ENCODE measurements at regions not wholly inside any gene's neighbourhood (a gene's known extent, or its start where the extent isn't known, plus 50 kb on each side); places are given as distances from the start of the nearest gene placed in this dataset.

DNA sequence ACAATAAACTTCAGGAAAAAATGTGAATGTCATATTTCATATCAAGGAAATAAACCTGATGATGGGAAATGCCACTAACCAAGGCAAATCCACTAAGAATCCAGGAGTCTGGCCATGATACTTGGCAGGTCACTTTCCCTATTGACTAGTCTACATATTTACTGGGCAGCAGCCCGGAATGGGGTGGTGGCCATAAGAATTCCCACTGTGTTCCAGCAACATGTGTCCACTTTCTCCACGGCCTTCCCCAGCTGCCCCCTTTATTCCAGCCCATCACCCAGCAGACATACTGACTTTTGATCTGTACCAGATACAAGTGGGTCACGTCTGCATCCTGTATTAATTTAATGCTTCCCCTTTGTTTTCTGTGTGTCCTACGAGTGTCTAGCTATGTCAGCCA, 234.5 kb upstream of the PRDM1 start:
- H3K4me1 ChIP-seq (ENCODE audit: insufficient read depth, low read length): peaks cover 8% of the 10 kb centered on the region
- H3K36me3 ChIP-seq (ENCODE audit: insufficient read depth, low read length): no peaks in the 10 kb centered on the region
- H3K4me3 ChIP-seq (ENCODE audit: low read length): no peak overlapping the region
- peaks cover 3% of the 10 kb centered on the region for H3K27me3 ChIP-seq (ENCODE audit: insufficient read depth, low read length)
- H3K9me3 ChIP-seq (ENCODE audit: low read length): no peaks in the 10 kb centered on the region
- no peak overlapping the region for H2AFZ ChIP-seq (ENCODE audit: low read depth, low read length)

DNA sequence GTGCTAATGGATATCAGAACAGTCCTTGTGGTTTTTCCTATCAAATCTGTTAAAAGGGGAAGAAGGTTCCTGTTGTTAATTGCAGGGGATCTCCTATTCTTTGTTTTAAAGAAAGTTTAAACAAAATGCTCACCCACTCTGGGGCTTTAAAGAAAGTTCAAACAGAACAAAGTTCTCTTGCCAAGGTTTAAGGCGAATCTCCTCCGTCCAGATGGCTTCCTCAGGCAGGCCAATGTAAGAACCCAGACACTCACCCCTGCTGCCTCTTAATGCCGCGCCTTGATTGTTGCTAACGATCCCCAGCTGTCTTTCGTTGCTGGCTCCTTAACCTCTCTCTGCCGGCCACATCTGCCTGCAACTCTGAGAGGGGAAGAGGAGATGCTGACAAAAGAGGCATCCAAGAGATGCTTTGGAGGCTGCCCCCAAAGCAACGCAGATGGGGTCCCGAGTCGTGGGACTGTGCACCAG, 235.0 kb upstream of the PRDM1 start:
- Histone ChIP-seq H3K4me3 (ENCODE audit: low read length) (no peak overlapping the region), H2AFZ (ENCODE audit: low read depth, low read length) (no peak overlapping the region), H3K27me3 (ENCODE audit: insufficient read depth, low read length) (peaks cover 3% of the 10 kb centered on the region), H3K9me3 (ENCODE audit: low read length) (no peaks in the 10 kb centered on the region), H3K36me3 (ENCODE audit: insufficient read depth, low read length) (no peaks in the 10 kb centered on the region), H3K4me1 (ENCODE audit: insufficient read depth, low read length) (peaks cover 8% of the 10 kb centered on the region)

DNA sequence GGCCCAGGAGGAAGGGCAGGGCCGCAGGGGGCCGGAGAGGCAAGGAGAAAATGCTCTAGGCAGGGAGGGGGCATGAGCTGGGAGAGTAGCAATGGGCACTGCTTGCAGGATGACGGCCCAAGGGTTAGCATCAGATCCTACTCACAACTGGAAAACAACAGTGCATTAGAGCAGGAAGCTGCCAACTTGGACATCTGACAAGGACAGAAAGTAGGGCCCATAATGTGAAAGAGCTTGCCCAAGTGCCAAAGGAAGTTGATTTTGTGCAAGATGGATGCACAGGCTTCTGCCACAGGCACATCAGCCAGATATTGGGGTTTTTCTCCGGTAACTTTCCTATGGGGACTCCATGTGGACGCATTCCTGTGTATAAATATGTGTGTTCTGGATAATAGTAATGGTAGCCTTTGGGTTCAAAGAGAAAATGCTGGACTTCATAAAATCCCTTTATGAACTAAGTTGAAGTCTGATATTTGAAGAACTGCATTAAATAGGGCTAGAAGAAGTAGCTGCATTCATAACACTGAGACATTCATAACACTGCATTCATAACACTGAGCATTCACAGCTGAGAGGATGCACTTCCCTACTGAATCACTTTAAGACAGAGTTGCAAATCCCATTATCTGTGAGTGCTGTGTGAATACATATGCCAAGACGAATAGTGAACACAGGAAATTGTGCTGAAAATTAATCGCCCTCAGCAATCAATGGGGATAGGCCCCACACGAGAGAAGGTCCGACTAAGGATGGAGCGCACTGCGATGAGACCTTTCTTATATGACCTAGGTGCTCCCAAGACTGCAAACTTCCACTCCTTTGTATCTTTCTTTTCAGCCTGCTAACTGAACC, 235.6 kb upstream of the PRDM1 start:
- Histone ChIP-seq H3K4me1 (ENCODE audit: insufficient read depth, low read length) (peaks cover 8% of the 10 kb centered on the region), H3K9me3 (ENCODE audit: low read length) (no peaks in the 10 kb centered on the region), H3K4me3 (ENCODE audit: low read length) (no peak overlapping the region), H3K27me3 (ENCODE audit: insufficient read depth, low read length) (peaks cover 3% of the 10 kb centered on the region), H3K36me3 (ENCODE audit: insufficient read depth, low read length) (no peaks in the 10 kb centered on the region), H2AFZ (ENCODE audit: low read depth, low read length) (no peak overlapping the region)

DNA sequence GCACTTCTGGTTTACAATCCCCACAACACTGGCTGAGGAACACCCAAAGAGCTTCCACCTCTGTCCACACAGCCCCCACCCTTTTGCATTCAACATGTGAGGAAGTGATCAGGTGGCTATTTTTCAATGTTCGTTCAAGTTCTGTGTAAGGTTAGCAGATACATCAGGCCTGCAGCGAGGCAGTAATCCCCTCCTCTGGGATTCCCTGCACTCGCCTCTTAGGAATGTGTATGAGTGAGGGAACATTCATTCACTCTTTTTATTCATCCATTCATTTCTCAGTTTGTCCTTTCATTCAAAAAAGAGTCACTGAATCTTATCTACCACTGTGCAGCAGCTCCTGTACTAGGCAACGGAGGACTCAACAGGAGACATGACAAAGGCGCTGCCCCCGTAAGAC, 236.4 kb upstream of the PRDM1 start:
- H3K27me3 ChIP-seq (ENCODE audit: insufficient read depth, low read length): peaks cover 3% of the 10 kb centered on the region
- no peak overlapping the region for H2AFZ ChIP-seq (ENCODE audit: low read depth, low read length)
- no peaks in the 10 kb centered on the region for H3K36me3 ChIP-seq (ENCODE audit: insufficient read depth, low read length)
- H3K4me3 ChIP-seq (ENCODE audit: low read length): no peak overlapping the region
- no peaks in the 10 kb centered on the region for H3K9me3 ChIP-seq (ENCODE audit: low read length)
- peaks cover 8% of the 10 kb centered on the region for H3K4me1 ChIP-seq (ENCODE audit: insufficient read depth, low read length)

DNA sequence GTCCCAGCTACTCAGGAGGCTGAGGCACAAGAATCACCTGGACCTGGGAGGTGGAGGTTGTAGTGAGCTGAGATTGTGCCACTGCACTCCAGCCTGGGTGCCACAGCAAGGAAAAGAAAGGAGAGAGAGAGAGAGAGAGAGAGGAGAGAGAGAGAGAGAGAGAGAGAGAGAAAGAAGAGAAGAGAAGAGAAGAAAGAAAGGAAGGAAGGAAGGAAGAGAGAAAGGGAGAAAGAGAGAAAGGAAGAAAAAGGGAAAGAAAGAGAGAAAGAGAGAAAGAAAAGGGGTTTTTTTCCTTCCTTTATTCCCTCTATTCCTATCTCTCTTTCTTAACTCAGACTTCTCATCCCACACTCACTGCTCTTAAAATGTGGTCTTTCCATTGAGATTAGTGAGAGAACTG, 238.7 kb upstream of the PRDM1 start:
- Histone ChIP-seq H3K9me3 (ENCODE audit: low read length) (no peaks in the 10 kb centered on the region), H3K36me3 (ENCODE audit: insufficient read depth, low read length) (no peaks in the 10 kb centered on the region), H3K4me3 (ENCODE audit: low read length) (no peak overlapping the region), H3K4me1 (ENCODE audit: insufficient read depth, low read length) (peaks cover 8% of the 10 kb centered on the region), H2AFZ (ENCODE audit: low read depth, low read length) (no peak overlapping the region), H3K27me3 (ENCODE audit: insufficient read depth, low read length) (peaks cover 3% of the 10 kb centered on the region)

DNA sequence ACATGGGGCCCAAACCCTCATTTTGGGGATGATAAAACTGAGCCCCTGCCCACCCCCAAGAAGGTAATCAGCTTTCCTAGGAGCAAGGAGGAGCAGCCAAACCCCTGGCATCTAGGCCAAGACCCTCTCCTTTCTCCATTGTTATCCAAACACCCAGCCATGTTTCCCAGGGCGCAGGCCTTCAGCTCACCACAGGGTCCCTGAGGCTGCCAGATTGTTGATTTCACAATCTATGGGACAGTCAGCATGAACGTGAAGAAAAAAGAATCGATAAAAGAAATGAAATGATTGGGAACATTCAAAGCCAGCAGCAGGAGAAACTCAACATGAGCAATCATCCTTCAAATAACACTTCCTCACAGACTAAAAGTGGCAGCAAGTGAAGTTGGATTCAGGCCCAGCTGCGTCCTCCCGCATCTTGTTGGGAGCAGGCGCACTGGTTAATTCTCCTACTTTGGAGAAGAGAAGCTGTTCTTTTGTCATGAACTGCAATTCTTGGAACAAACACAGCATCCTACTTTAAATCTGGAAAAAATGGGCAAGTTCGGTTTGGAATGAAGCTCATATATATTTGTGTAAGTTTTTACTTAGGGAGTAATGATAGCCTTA, 241.8 kb upstream of the PRDM1 start:
- Histone ChIP-seq H3K4me3 (ENCODE audit: low read length) (no peak overlapping the region), H2AFZ (ENCODE audit: low read depth, low read length) (no peak overlapping the region), H3K36me3 (ENCODE audit: insufficient read depth, low read length) (no peaks in the 10 kb centered on the region), H3K4me1 (ENCODE audit: insufficient read depth, low read length) (no peaks in the 10 kb centered on the region), H3K9me3 (ENCODE audit: low read length) (no peaks in the 10 kb centered on the region), H3K27me3 (ENCODE audit: insufficient read depth, low read length) (no peaks in the 10 kb centered on the region)

DNA sequence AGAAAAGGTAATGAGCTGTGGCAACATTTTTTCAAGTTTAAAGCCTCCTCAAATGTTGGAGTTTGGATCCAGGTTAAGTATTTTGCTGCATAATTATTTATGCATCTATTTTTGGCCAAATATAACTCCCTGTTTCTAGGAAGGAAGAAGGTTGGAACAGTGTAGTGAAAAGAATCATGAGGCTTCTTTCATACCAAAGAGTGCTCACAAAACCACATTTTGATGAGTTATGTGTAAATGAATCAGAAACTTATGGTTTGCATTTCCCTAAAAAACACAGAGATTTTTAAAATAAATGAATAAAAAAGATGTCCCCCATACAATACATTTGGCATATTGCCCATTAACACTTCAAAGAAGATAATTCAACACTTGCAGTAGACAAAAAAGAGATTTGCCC, 246.9 kb upstream of the PRDM1 start:
- no peak overlapping the region for H2AFZ ChIP-seq (ENCODE audit: low read depth, low read length)
- no peaks in the 10 kb centered on the region for H3K36me3 ChIP-seq (ENCODE audit: insufficient read depth, low read length)
- no peaks in the 10 kb centered on the region for H3K27me3 ChIP-seq (ENCODE audit: insufficient read depth, low read length)
- H3K9me3 ChIP-seq (ENCODE audit: low read length): no peaks in the 10 kb centered on the region
- no peaks in the 10 kb centered on the region for H3K4me1 ChIP-seq (ENCODE audit: insufficient read depth, low read length)
- H3K4me3 ChIP-seq (ENCODE audit: low read length): no peak overlapping the region

DNA sequence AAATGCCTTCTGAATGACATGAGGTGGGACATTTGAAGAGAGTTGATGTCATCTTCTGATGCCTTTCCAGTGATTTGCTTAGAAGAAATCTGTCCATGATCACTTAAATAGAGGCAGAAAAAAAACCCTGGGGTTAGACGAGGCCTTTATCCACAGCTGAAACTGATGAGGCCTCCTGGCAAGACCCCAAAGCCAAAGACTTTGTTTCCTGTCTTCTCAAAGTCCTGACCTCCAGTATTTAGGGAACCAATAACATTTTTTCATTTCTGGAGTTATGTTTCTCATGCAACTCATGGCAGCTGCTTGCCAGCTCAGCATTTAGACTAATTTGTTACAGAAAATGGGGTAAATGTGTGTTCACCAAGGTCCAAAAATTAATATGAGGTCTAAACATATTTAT, 248.0 kb upstream of the PRDM1 start:
- H3K9me3 ChIP-seq (ENCODE audit: low read length): no peaks in the 10 kb centered on the region
- H3K4me3 ChIP-seq (ENCODE audit: low read length): no peak overlapping the region

DNA sequence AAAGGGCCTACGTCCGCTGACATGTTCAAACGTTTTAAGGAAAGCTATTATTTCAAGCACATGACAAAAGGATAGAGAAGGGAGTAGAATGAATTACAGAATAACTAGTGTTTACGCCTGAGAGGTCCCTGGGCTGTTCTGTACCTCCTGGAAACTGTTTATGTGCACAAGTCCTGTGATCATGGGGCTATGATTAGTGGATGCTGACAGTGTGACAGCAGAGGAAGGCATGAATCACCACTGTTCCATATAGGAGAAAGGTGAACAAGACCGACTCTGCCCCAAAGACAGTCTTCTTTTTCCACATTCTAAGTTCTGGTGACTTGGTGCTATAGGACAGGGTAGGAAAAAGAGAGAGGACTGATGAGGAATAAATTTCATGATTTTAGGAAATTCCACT, 249.2 kb upstream of the PRDM1 start:
- Histone ChIP-seq H2AFZ (ENCODE audit: low read depth, low read length) (no peak overlapping the region), H3K4me3 (ENCODE audit: low read length) (no peak overlapping the region), H3K36me3 (ENCODE audit: insufficient read depth, low read length) (no peaks in the 10 kb centered on the region), H3K9me3 (ENCODE audit: low read length) (no peaks in the 10 kb centered on the region), H3K4me1 (ENCODE audit: insufficient read depth, low read length) (no peaks in the 10 kb centered on the region), H3K27me3 (ENCODE audit: insufficient read depth, low read length) (no peaks in the 10 kb centered on the region)

More for the DNA sequence above, 248.0 kb upstream of the PRDM1 start:
- no peaks in the 10 kb centered on the region for H3K36me3 ChIP-seq (ENCODE audit: insufficient read depth, low read length)
- H3K27me3 ChIP-seq (ENCODE audit: insufficient read depth, low read length): no peaks in the 10 kb centered on the region
- no peaks in the 10 kb centered on the region for H3K4me1 ChIP-seq (ENCODE audit: insufficient read depth, low read length)
- no peak overlapping the region for H2AFZ ChIP-seq (ENCODE audit: low read depth, low read length)

DNA sequence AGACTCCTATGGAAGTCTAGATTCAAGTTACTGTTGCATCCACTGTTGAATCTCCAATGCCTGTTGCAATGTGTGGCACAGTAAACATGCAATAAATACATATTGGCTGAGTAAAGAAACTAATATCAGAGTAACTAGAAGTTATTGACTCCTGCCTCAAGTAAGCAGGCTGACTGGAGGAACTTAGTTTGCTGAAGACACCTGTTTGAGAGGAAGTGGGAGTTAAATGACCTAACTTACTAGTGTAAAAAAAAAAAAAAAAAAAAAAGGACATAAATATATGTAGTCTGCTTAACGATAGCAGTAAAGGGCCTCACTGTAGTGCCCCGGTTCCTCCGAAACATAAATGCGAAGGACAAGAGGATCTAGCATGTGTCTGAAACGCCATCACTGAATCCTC, 249.8 kb upstream of the PRDM1 start:
- no peaks in the 10 kb centered on the region for H3K9me3 ChIP-seq (ENCODE audit: low read length)
- H3K27me3 ChIP-seq (ENCODE audit: insufficient read depth, low read length): no peaks in the 10 kb centered on the region
- no peaks in the 10 kb centered on the region for H3K36me3 ChIP-seq (ENCODE audit: insufficient read depth, low read length)
- no peak overlapping the region for H2AFZ ChIP-seq (ENCODE audit: low read depth, low read length)
- no peaks in the 10 kb centered on the region for H3K4me1 ChIP-seq (ENCODE audit: insufficient read depth, low read length)
- H3K4me3 ChIP-seq (ENCODE audit: low read length): no peak overlapping the region

DNA sequence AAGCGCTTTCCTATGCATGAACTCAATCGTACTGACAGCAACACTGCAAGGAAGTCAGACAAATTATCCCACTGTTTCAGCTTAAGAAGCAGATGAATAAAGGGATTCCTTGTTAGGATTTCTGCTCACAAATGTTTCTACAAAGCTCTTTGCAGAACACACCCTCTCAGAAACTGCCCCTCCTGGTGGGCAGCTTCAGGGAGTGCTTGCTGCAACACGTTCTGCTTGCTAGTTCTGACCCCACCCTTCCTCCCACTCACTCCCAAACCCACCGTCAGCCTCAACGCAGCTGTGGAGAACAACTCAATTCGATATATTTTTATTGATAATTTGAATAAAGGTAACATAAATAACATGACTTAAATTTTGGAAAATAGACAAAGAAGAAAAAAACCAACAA, 250.8 kb upstream of the PRDM1 start:
- no peaks in the 10 kb centered on the region for H3K4me1 ChIP-seq (ENCODE audit: insufficient read depth, low read length)
- no peak overlapping the region for H3K4me3 ChIP-seq (ENCODE audit: low read length)
- no peak overlapping the region for H2AFZ ChIP-seq (ENCODE audit: low read depth, low read length)
- no peaks in the 10 kb centered on the region for H3K9me3 ChIP-seq (ENCODE audit: low read length)
- no peaks in the 10 kb centered on the region for H3K36me3 ChIP-seq (ENCODE audit: insufficient read depth, low read length)
- H3K27me3 ChIP-seq (ENCODE audit: insufficient read depth, low read length): no peaks in the 10 kb centered on the region

DNA sequence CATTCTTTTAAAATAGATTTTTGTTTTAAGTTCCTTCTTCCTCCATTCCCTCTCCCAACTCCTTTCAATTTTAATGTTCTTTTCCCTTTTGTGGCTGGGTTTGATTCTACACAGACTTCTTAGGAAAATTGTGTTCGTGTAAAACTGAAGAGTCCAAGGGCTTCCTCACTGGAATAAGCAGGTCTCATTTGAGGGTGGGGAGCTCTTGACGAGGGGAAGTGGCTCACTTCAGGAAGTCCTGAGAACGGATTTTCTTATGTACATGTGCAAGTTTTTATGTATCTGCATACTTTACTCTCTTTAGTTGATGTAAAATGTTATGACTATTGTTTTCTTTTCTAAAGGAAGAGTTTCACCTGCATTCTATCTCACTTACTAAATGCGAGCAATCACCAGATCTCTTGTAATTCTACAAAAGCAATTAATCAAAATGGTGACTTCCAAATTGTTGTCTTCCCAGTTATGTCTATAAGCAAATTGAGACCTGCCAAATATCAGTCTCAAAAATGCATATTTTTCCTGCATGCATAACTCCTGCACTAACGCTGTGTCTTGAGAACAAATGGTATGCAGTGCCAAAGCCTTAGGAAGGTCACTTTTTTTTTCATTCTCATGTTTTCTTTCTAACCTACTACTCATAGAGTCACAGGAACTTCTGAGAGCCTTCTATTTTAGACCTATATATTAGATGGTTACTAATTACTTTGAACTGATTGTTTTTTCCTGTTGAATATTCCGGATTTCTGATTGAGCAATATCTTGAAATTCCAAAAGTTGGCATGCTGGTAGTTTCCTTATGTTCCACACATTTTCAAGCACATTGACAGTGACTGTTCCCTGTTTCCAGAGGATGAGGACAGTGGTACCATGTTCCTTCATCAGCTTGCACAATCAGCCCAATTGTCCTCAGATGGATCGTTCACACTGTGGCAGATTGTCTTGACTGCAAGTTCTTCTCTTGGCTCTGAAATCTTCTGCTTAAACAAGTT, 251.9 kb upstream of the PRDM1 start:
- Histone ChIP-seq H3K9me3 (ENCODE audit: low read length) (no peaks in the 10 kb centered on the region), H3K27me3 (ENCODE audit: insufficient read depth, low read length) (no peaks in the 10 kb centered on the region), H3K4me1 (ENCODE audit: insufficient read depth, low read length) (no peaks in the 10 kb centered on the region), H3K4me3 (ENCODE audit: low read length) (no peak overlapping the region), H2AFZ (ENCODE audit: low read depth, low read length) (no peak overlapping the region), H3K36me3 (ENCODE audit: insufficient read depth, low read length) (no peaks in the 10 kb centered on the region)

DNA sequence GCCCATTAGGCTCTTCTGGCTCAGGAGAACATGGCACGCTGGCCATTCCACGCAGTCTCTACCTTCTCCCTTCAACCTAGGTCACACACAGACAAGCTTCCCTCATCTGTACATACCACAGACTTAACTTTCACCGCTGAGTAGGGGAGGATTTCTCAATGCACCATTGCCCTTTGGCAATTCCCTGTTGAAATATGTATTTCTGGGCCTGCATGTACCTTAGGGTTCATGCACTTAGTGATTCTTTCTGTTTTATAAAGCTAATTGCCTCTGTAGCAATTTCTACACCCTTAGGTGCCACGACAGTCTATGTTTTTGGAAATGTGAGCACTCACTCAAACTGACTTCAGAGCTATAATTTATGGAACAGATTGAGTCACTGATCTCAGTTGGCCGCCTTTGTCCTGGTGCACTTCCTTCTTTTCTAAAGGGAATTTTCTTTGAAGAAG, 253.8 kb upstream of the PRDM1 start:
- Histone ChIP-seq H3K36me3 (ENCODE audit: insufficient read depth, low read length) (no peaks in the 10 kb centered on the region), H3K4me1 (ENCODE audit: insufficient read depth, low read length) (no peaks in the 10 kb centered on the region), H3K27me3 (ENCODE audit: insufficient read depth, low read length) (no peaks in the 10 kb centered on the region), H2AFZ (ENCODE audit: low read depth, low read length) (no peak overlapping the region), H3K9me3 (ENCODE audit: low read length) (no peaks in the 10 kb centered on the region), H3K4me3 (ENCODE audit: low read length) (no peak overlapping the region)

All from neuron (in vitro differentiated cells).